ENCODE measurements at regions not wholly inside any gene's neighbourhood (a gene's known extent, or its start where the extent isn't known, plus 50 kb on each side); places are given as distances from the start of the nearest gene placed in this dataset.

GRCh38 chr10:43902842-43903241 lies 254.2 kb upstream of the ZNF32 start (continued):
- TF ChIP-seq SIRT6 (IDR thresholded peaks at IDR 0.05; ENCODE audit: low read length) (no peak), BRCA1 (IDR thresholded peaks at IDR 0.05; ENCODE audit: low read depth, low read length) (no peak), POLR2AphosphoS5 (IDR thresholded peaks at IDR 0.05; ENCODE audit: low read depth, low read length) (no peak), SIX5 (IDR thresholded peaks at IDR 0.05; ENCODE audit: low read depth, low read length) (no peak), RXRA (IDR thresholded peaks at IDR 0.05; ENCODE audit: insufficient read depth, low read depth, low read length) (no peak)

Data from H1 (cell line).